Activated CD4-positive, alpha-beta memory T cell treated with anti-CD3 and anti-CD28 coated beads for 36 hours (primary cell): ENCODE measurements at regions not wholly inside any gene's neighbourhood (a gene's known extent, or its start where the extent isn't known, plus 50 kb on each side); places are given as distances from the start of the nearest gene placed in this dataset.

ENCODE experiments used
- CTCF ChIA-PET: fragments of 350-600 bp; sonication (Branson Sonifier 250); formaldehyde crosslinking; loops from one replicate; lab custom pipeline; 2021; ENCODE audit warnings: antibody characterized with exemption, inconsistent platforms; lab: Charles Lee
- POLR2A ChIA-PET: fragments of 350-600 bp; sonication (Branson Sonifier 250); formaldehyde crosslinking; loops from one replicate; lab custom pipeline; 2021; ENCODE audit warnings: antibody characterized with exemption; lab: Charles Lee
- DNase-seq: peaks from one replicate; pipeline ENCODE4 v3.0.0-alpha.2; 2020
- H3K27ac Mint-ChIP-seq: one replicate; pipeline ENCODE4 v1.8.0; 2021; ENCODE audit warnings: mixed read lengths
- H3K27me3 Mint-ChIP-seq: one replicate; pipeline ENCODE4 v1.8.0; 2021; ENCODE audit warnings: mixed read lengths
- H3K36me3 Mint-ChIP-seq: one replicate; pipeline ENCODE4 v1.8.0; 2021; ENCODE audit warnings: mixed read lengths
- H3K4me1 Mint-ChIP-seq: one replicate; pipeline ENCODE4 v1.8.0; 2021; ENCODE audit warnings: low read depth, mixed read lengths
- H3K4me3 Mint-ChIP-seq: one replicate; pipeline ENCODE4 v1.8.0; 2021; ENCODE audit warnings: mild to moderate bottlenecking, mixed read lengths
- H3K9me3 Mint-ChIP-seq: one replicate; pipeline ENCODE4 v1.8.0; 2021; ENCODE audit warnings: mixed read lengths
- intact Hi-C: fragments of 100-400 bp; cut with micrococcal nuclease; formaldehyde crosslinking; loops from one replicate; pipeline ENCODE4 v1.15.1; 2023

DNA sequence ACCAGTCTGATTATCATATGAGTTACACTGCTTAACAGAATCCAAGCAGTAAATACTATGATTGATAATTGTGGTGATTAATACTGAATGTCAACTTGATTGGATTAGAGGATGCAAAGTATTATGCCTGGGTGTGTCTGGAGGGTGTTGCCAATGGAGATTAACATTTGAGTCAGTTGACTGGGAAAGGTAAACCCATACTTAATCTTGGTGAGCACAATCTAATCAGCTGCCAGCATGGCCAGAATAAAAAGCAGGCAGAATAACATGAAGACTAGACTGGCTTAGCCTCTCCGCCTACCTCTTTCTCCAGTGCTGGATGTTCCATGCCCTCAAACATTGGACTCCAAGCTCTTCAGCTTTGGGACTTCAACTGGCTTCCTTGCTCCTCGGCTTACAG lies 961.3 kb downstream of the ADGRL3 start:
- Mint-ChIP-seq H3K4me1 (no peaks in the 10 kb centered on the region), H3K36me3 (no peaks in the 10 kb centered on the region), H3K27me3 (no peaks in the 10 kb centered on the region), H3K4me3 (no peak overlapping the region), H3K27ac (no peak overlapping the region), H3K9me3 (peaks cover 27% of the 10 kb centered on the region)
- POLR2A ChIA-PET: no interaction called here
- CTCF ChIA-PET: no interaction called here
- DNase-seq: no peak
- intact Hi-C loops: no loop called here

DNA sequence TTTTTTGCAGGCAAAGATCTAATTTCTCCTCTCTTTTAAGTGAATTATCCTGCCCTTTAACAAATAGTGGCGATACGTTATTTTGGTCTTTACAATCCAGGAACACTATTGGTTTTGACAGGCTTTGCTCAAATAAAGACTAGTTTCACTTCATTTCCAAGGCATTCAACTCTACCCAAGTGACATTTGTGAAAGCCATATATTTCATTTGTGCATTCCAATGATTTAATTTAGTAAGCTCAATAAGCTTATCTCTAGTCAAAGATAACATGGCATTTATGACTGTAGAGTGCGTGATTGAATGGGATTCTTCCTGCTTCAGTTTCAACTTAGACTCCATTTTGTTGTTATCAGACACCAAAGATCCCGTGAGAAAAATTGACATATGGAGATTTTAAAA lies 959.8 kb downstream of the ADGRL3 start:
- DNase-seq: no peak
- Mint-ChIP-seq H3K9me3 (peaks cover 24% of the 10 kb centered on the region), H3K27ac (no peak overlapping the region), H3K27me3 (no peaks in the 10 kb centered on the region), H3K4me3 (no peak overlapping the region), H3K36me3 (no peaks in the 10 kb centered on the region), H3K4me1 (no peaks in the 10 kb centered on the region)
- CTCF ChIA-PET: no interaction called here
- POLR2A ChIA-PET: no interaction called here
- intact Hi-C loops: no loop called here

DNA sequence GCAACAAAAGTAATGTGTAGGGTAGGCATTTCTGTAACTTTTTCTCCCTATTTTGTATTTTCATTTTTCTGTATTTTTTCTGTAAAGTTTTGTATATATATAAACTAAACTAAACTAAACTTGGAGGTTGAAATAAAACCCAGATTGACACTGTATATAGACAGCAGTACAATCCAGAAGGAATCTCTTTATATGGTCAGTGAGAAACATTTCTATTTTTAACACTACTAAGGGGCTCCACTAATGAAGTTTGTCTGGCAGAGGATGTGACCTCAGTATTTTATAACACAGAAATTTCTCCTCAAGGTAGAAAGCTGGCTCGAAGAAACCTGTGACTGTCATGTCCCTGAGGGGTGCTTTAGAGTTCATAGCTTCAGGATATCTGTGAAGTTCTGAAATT lies 959.2 kb downstream of the ADGRL3 start:
- intact Hi-C loops: no loop called here
- ChIA-PET CTCF (no interaction called here), POLR2A (no interaction called here)

DNA sequence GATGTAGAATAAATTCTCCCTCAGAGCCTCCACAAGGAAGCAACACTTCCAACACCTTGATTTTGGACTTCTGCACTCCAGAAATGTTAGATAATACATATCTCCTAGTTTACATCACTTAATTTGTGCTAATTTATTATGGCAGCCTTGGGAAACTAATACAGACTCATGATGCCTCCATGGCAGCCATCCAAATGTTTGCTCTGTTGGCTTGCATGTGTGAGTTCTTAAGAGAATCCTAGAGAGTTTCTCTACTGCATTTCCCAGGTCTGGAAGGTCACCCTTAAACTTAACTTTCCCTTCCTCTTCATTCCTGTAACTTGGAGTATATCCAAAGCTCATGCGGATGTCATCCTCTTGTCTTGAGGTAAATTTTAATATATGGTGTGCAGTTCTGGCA lies 956.1 kb downstream of the ADGRL3 start:
- Mint-ChIP-seq H3K27me3 (no peaks in the 10 kb centered on the region), H3K36me3 (no peaks in the 10 kb centered on the region), H3K4me1 (no peaks in the 10 kb centered on the region), H3K27ac (no peak overlapping the region), H3K4me3 (no peak overlapping the region), H3K9me3 (peaks cover 18% of the 10 kb centered on the region)
- CTCF ChIA-PET: no interaction called here
- POLR2A ChIA-PET: no interaction called here
- intact Hi-C loops: no loop called here
- DNase-seq: no peak

More for the DNA sequence above, 959.2 kb downstream of the ADGRL3 start:
- no peak overlapping the region for H3K27ac Mint-ChIP-seq
- no peak for DNase-seq
- H3K4me3 Mint-ChIP-seq: no peak overlapping the region
- H3K4me1 Mint-ChIP-seq: no peaks in the 10 kb centered on the region
- no peaks in the 10 kb centered on the region for H3K27me3 Mint-ChIP-seq
- no peaks in the 10 kb centered on the region for H3K36me3 Mint-ChIP-seq
- H3K9me3 Mint-ChIP-seq: peaks cover 24% of the 10 kb centered on the region

DNA sequence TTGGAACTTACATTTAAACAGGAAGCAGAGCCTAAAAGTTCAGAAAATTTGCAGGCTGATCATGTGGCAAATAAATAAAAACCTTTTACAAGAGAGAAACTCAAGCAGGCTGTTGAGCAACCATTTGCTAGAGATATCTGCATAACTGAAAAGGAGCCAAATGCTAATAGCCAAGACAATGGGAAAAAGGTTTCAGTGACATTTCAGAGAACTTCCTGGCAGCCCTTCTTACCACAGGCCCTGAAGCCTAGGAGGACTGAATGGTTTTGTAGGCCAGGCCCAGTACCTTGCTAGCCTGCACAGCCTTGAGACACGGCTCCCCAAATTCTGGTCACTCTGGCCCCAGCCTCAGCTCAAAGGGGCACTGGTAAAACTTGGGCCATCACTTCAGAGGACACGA lies 945.1 kb downstream of the ADGRL3 start:
- DNase-seq: no peak
- POLR2A ChIA-PET: no interaction called here
- no peaks in the 10 kb centered on the region for H3K4me1 Mint-ChIP-seq
- no peaks in the 10 kb centered on the region for H3K36me3 Mint-ChIP-seq
- intact Hi-C loops: no loop called here
- no peak overlapping the region for H3K4me3 Mint-ChIP-seq
- peaks cover 20% of the 10 kb centered on the region for H3K9me3 Mint-ChIP-seq
- CTCF ChIA-PET: no interaction called here
- no peaks in the 10 kb centered on the region for H3K27me3 Mint-ChIP-seq
- no peak overlapping the region for H3K27ac Mint-ChIP-seq

DNA sequence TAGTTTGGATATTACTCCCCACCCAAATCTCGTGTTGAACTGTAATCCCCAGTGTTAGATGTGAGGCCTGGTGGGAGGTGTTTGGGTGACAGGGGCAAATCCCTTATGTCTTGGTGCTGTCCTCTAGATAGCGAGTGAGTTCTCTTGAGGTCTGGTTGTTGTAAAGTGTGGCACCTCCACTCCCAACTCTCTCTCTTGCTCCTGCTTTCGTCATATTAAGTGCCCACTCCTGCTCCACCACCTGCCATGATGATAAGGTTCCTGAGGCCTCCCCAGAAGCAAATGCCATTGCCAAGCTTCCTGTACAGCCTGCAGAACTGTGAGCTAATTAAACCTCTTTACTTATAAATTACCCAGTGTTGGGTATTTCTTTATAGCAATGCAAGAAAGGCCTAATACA lies 944.3 kb downstream of the ADGRL3 start:
- no peaks in the 10 kb centered on the region for H3K27me3 Mint-ChIP-seq
- peaks cover 25% of the 10 kb centered on the region for H3K9me3 Mint-ChIP-seq
- H3K4me1 Mint-ChIP-seq: no peaks in the 10 kb centered on the region
- ChIA-PET POLR2A (no interaction called here), CTCF (no interaction called here)
- H3K27ac Mint-ChIP-seq: no peak overlapping the region
- intact Hi-C loops: no loop called here
- no peaks in the 10 kb centered on the region for H3K36me3 Mint-ChIP-seq
- H3K4me3 Mint-ChIP-seq: no peak overlapping the region
- DNase-seq: no peak

DNA sequence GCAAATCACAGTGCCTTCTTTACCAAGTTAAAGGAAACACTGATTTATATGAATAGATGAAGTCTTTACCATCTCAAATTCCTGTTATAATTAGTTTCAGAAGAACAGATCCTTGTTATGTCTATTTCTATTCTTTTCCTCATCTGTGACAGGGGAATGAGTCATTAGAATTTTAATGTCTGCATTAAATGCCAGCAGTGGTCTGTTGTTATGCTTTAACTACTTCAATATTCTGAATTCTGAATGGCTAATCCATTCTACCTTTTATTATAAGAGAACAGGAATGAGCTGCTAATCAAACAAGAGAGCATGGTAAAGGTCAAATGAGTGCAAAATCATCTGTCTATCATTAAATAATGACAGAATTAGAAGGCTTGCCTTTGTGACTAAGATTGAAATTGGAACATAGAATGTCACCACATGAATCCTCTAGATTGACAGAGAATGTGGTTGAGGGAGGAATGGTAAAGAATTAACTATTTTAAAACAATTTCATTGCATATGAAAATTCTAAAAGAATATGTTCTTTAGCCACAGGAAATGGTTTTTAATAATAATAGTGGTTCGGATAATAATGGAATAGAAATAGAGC lies 935.5 kb downstream of the ADGRL3 start:
- Mint-ChIP-seq H3K27ac (no peak overlapping the region), H3K27me3 (no peaks in the 10 kb centered on the region), H3K4me1 (no peaks in the 10 kb centered on the region), H3K4me3 (no peak overlapping the region), H3K36me3 (no peaks in the 10 kb centered on the region), H3K9me3 (peaks cover 20% of the 10 kb centered on the region)
- intact Hi-C loops: no loop called here
- ChIA-PET CTCF (no interaction called here), POLR2A (no interaction called here)
- no peak for DNase-seq

DNA sequence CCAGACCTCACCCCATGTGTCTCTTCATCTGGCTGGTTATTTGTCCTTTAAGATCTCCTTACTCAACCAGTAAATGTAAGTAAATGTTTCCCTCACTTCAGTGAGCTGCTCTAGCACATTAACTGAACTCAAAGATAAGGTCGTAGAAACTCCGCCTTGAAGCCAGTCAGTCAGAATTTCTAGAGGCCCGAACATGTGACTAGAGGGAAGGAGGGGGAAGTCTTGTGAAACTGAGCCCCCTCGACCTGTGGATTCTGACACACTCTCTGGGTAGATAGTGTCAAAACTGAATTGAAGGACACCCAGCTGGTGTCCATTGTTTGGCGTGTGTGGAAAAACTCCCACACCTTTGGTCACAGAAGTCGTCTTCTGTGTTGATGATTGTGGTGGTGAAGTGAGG lies 933.9 kb downstream of the ADGRL3 start:
- ChIA-PET CTCF (no interaction called here), POLR2A (no interaction called here)
- no peak for DNase-seq
- peaks cover 17% of the 10 kb centered on the region for H3K9me3 Mint-ChIP-seq
- H3K27me3 Mint-ChIP-seq: no peaks in the 10 kb centered on the region
- intact Hi-C loops: no loop called here
- no peak overlapping the region for H3K27ac Mint-ChIP-seq
- H3K36me3 Mint-ChIP-seq: no peaks in the 10 kb centered on the region
- no peaks in the 10 kb centered on the region for H3K4me1 Mint-ChIP-seq
- H3K4me3 Mint-ChIP-seq: no peak overlapping the region

DNA sequence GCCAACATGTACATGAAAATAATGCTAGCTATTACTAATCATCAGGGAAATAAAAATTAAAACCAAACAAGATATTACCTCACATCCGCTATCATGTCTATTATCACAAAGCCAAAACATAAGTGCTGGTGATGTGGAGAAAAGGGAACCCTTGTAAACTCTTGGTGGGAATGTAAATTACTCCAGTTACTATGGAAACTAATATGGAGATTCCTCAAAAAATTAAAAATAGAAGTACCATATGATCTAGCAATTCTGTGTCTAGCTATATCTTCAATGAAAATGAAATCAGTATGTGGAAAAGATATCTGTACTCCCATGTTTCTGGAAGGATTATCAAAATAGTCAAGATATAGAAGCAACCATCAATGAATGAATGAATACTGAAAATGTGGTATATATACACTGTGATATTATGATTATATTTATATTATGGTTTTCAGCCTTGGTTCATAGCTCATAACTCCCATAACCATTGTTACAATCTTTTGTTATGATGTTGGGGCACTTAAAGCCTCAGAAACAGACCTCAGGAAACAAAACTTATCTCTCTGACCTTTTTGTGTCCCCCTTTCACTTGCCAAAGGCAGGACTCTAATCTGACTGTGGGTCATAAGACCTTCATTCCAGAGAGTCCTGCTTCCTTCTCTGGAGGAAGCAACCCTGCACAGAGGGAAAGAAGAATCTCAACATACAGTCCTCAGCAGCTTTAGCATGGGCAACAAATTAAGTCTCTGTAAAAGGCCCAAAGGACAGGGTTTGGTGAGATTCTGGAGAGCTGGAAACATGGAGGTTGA lies 933.2 kb downstream of the ADGRL3 start:
- no peak for DNase-seq
- Mint-ChIP-seq H3K27me3 (no peaks in the 10 kb centered on the region), H3K9me3 (peaks cover 17% of the 10 kb centered on the region), H3K4me3 (no peak overlapping the region), H3K36me3 (no peaks in the 10 kb centered on the region), H3K4me1 (no peaks in the 10 kb centered on the region), H3K27ac (no peak overlapping the region)
- POLR2A ChIA-PET: no interaction called here
- CTCF ChIA-PET: no interaction called here
- intact Hi-C loops: no loop called here

DNA sequence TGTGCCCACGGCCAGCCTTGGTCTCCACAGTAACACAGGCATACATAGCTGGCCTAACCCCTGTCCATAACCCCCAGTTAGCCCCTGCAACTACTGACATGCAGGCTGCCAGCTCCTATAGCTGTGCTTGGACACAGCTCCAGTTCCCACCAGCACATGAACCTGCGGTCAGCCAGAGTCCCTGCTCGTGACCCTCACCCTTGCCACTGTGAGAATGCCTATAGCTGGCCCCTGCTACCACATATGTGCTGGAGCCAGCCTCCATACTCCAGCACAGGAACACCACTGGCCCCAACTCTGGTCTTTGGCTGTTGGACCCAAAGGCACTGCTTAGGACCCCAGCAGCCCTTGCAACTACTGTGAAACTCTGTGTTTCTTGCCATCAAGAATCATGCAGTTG lies 930.9 kb downstream of the ADGRL3 start:
- Mint-ChIP-seq H3K27ac (no peak overlapping the region), H3K36me3 (no peaks in the 10 kb centered on the region), H3K27me3 (no peaks in the 10 kb centered on the region), H3K9me3 (peaks cover 19% of the 10 kb centered on the region), H3K4me3 (no peak overlapping the region), H3K4me1 (no peaks in the 10 kb centered on the region)
- CTCF ChIA-PET: no interaction called here
- DNase-seq: no peak
- intact Hi-C loops: no loop called here
- POLR2A ChIA-PET: no interaction called here

DNA sequence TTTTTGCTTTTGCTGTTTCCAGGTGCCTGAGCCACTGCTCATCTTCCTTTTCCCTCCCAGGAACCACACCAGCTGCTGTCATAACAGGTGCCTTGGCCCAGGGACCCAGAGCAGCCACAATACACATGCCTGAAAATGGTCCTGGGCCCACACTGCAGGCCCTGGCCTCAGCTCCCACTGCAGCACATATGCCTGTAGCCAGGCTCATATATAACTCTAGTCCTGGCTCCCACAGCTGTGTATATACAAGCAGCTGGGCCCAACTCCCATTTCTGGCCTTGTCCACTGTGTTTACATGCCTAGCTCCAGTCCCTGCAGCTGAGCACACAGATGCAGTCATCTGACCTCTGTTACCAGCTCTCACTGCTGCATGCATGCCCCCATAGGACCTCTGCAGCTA lies 930.5 kb downstream of the ADGRL3 start:
- POLR2A ChIA-PET: no interaction called here
- H3K9me3 Mint-ChIP-seq: peaks cover 17% of the 10 kb centered on the region
- CTCF ChIA-PET: no interaction called here
- H3K27ac Mint-ChIP-seq: no peak overlapping the region
- no peak overlapping the region for H3K4me3 Mint-ChIP-seq
- H3K36me3 Mint-ChIP-seq: no peaks in the 10 kb centered on the region
- intact Hi-C loops: no loop called here
- H3K4me1 Mint-ChIP-seq: no peaks in the 10 kb centered on the region
- H3K27me3 Mint-ChIP-seq: no peaks in the 10 kb centered on the region
- DNase-seq: no peak

DNA sequence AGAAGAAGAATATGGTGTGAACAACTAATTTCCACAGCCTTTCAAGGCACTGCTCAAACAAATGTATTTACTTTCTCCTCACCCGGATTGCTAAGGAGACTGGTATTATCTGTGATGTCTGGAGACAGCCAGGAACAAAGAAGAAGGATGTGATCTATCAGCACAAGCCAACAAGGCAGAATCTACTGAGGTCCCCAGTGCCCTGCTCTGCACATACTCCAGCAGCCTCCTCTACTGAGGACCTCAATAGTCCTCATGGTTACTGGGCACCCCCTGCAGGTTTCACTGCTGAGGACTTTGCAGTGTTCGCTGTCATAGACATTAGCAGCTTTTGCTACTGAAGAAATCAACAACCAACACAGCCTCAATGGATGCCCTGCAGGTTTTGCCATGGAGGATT lies 930.1 kb downstream of the ADGRL3 start:
- Mint-ChIP-seq H3K27ac (no peak overlapping the region), H3K27me3 (no peaks in the 10 kb centered on the region), H3K4me3 (no peak overlapping the region), H3K4me1 (no peaks in the 10 kb centered on the region), H3K9me3 (peaks cover 13% of the 10 kb centered on the region), H3K36me3 (no peaks in the 10 kb centered on the region)
- intact Hi-C loops: no loop called here
- POLR2A ChIA-PET: no interaction called here
- CTCF ChIA-PET: no interaction called here
- DNase-seq: no peak
